HEK293 (cell line): ENCODE measurements at regions not wholly inside any gene's neighbourhood (a gene's known extent, or its start where the extent isn't known, plus 50 kb on each side); places are given as distances from the start of the nearest gene placed in this dataset.

ENCODE experiments used
- CTCF ChIP-seq: fragments of 450-650 bp; formaldehyde crosslinking; IDR thresholded peaks from 2 replicates; pipeline ENCODE4 v1.5.1; 2016; ENCODE audit warnings: missing biosample characterization, missing genetic modification characterization
- KLF7 ChIP-seq: fragments of 450-650 bp; formaldehyde crosslinking; IDR thresholded peaks from 2 replicates; pipeline ENCODE4 v1.5.1; 2016; ENCODE audit warnings: missing biosample characterization, missing genetic modification characterization, borderline replicate concordance
- OVOL3 ChIP-seq: fragments of 450-650 bp; formaldehyde crosslinking; IDR thresholded peaks from 2 replicates; pipeline ENCODE4 v1.5.1; 2016; ENCODE audit warnings: missing biosample characterization, missing genetic modification characterization
- ZBTB1 ChIP-seq: fragments of 450-650 bp; formaldehyde crosslinking; IDR thresholded peaks from 2 replicates; pipeline ENCODE4 v1.5.1; 2016; ENCODE audit warnings: missing biosample characterization, missing genetic modification characterization
- ZNF140 ChIP-seq: fragments of 450-650 bp; formaldehyde crosslinking; IDR thresholded peaks from 2 replicates; pipeline ENCODE4 v1.5.1; 2016; ENCODE audit warnings: missing biosample characterization, missing genetic modification characterization
- ZNF707 ChIP-seq: fragments of 450-650 bp; formaldehyde crosslinking; IDR thresholded peaks from 2 replicates; pipeline ENCODE4 v1.5.1; 2016; ENCODE audit warnings: missing biosample characterization, missing genetic modification characterization
- ZSCAN23 ChIP-seq: fragments of 450-650 bp; formaldehyde crosslinking; IDR thresholded peaks from 2 replicates; pipeline ENCODE4 v1.5.1; 2016; ENCODE audit warnings: missing biosample characterization, missing genetic modification characterization
- ZXDB ChIP-seq: fragments of 450-650 bp; formaldehyde crosslinking; IDR thresholded peaks from 2 replicates; pipeline ENCODE4 v1.5.1; 2016; ENCODE audit warnings: missing biosample characterization, missing genetic modification characterization
- TF ChIP-seq, protein P1 (sequence below): sonication (generic); formaldehyde crosslinking; IDR thresholded peaks from 2 replicates; pipeline ENCODE4 v1.8.1; 2022; ENCODE audit warnings: mild to moderate bottlenecking, moderate library complexity, missing genetic modification reagents
- TF ChIP-seq, protein P2 (sequence below): fragments of 450-650 bp; formaldehyde crosslinking; IDR thresholded peaks from 2 replicates; pipeline ENCODE4 v1.5.1; 2016; ENCODE audit warnings: missing biosample characterization, missing genetic modification characterization
- TF ChIP-seq, protein P3 (sequence below): IDR thresholded peaks from 2 replicates; pipeline ENCODE4 v1.6.1; 2011; ENCODE audit warnings: mild to moderate bottlenecking, low read depth, low read length, borderline replicate concordance

DNA sequence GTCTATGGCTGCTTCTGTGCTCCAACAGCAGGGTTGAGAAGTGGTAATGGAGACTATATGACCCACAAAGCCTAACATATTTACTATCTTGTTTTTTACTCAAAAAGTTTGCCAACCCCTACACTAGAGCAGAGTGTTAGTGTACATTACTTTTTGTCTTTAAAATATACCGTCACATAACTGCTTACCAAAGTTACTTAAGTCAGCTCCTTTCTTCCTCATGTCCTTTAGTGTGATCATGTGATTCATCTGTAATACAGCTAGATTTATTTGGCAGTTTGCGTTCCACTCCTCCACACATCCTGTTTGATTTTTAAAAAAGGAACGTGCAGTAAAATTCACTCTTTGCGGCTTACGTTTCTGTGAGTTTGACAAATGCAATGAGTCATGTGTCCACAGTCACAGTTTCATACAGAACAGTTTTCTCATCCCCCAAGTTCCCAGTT is 162.4 kb upstream of the GPRIN3 start:
- TF ChIP-seq CTCF = no peak
- TF ChIP-seq OVOL3 (tag by site-specific recombination) = no peak
- no peak for TF ChIP-seq ZSCAN23 (tag by site-specific recombination)
- TF ChIP-seq, protein P1, sequence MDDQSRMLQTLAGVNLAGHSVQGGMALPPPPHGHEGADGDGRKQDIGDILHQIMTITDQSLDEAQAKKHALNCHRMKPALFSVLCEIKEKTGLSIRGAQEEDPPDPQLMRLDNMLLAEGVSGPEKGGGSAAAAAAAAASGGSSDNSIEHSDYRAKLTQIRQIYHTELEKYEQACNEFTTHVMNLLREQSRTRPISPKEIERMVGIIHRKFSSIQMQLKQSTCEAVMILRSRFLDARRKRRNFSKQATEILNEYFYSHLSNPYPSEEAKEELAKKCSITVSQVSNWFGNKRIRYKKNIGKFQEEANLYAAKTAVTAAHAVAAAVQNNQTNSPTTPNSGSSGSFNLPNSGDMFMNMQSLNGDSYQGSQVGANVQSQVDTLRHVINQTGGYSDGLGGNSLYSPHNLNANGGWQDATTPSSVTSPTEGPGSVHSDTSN (CRISPR knock-in tag) = no peak
- TF ChIP-seq ZNF140 (tag by site-specific recombination) = no peak
- TF ChIP-seq, protein P2, sequence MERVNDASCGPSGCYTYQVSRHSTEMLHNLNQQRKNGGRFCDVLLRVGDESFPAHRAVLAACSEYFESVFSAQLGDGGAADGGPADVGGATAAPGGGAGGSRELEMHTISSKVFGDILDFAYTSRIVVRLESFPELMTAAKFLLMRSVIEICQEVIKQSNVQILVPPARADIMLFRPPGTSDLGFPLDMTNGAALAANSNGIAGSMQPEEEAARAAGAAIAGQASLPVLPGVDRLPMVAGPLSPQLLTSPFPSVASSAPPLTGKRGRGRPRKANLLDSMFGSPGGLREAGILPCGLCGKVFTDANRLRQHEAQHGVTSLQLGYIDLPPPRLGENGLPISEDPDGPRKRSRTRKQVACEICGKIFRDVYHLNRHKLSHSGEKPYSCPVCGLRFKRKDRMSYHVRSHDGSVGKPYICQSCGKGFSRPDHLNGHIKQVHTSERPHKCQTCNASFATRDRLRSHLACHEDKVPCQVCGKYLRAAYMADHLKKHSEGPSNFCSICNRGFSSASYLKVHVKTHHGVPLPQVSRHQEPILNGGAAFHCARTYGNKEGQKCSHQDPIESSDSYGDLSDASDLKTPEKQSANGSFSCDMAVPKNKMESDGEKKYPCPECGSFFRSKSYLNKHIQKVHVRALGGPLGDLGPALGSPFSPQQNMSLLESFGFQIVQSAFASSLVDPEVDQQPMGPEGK (tag by site-specific recombination) = no peak
- no peak for TF ChIP-seq ZNF707 (tag by site-specific recombination)
- TF ChIP-seq ZXDB (tag by site-specific recombination) = no peak
- TF ChIP-seq ZBTB1 (tag by site-specific recombination) = no peak
- TF ChIP-seq KLF7 (tag by site-specific recombination) = no peak
- TF ChIP-seq, protein P3, sequence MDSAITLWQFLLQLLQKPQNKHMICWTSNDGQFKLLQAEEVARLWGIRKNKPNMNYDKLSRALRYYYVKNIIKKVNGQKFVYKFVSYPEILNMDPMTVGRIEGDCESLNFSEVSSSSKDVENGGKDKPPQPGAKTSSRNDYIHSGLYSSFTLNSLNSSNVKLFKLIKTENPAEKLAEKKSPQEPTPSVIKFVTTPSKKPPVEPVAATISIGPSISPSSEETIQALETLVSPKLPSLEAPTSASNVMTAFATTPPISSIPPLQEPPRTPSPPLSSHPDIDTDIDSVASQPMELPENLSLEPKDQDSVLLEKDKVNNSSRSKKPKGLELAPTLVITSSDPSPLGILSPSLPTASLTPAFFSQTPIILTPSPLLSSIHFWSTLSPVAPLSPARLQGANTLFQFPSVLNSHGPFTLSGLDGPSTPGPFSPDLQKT = no peak
